OCI-LY7 (cell line): ENCODE measurements at regions not wholly inside any gene's neighbourhood (a gene's known extent, or its start where the extent isn't known, plus 50 kb on each side); places are given as distances from the start of the nearest gene placed in this dataset.
"Not testable (repeated sequence)": the region's sequence is repeated elsewhere in the genome, so short reads cannot be mapped to it uniquely, and the experiment has no call there.

Source experiments
- BruUV-seq: library from RNA; stranded (reverse); fragments of 400-500 nt; replicated peaks from 2 replicates; lab custom pipeline; 2021; lab: Mats Ljungman, UMichigan
- CTCF ChIA-PET: fragments of 300-600 bp; sonication (Branson Sonifier 250); formaldehyde crosslinking; loops from one replicate; lab custom pipeline; 2022; ENCODE audit warnings: antibody characterized with exemption; ENCODE audit not compliant: unreplicated experiment; lab: Charles Lee
- POLR2A ChIA-PET: fragments of 300-600 bp; sonication (Branson Sonifier 250); formaldehyde crosslinking; loops from one replicate; lab custom pipeline; 2022; ENCODE audit warnings: antibody characterized with exemption; lab: Charles Lee
- DNase-seq: peaks from one replicate; pipeline ENCODE4 v3.0.0-alpha.2; 2015; ENCODE audit warnings: low spot score
- H2AFZ ChIP-seq: fragments of 200-600 bp; sonication (generic), shearing (Covaris generic); 2 replicates; pipeline ENCODE4 v1.6.1; 2014; ENCODE audit warnings: mild to moderate bottlenecking, antibody characterized with exemption, low read length, moderate library complexity
- H3K27ac ChIP-seq: fragments of 200-600 bp; sonication (generic); 2 replicates; pipeline ENCODE4 v1.5.1; 2014; ENCODE audit warnings: mixed run types, low read depth, mild to moderate bottlenecking, moderate library complexity, low read length, inconsistent platforms; ENCODE audit not compliant: poor library complexity, severe bottlenecking
- H3K36me3 ChIP-seq: fragments of 200-600 bp; sonication (generic); 2 replicates; pipeline ENCODE4 v1.6.1; 2014; ENCODE audit warnings: mild to moderate bottlenecking, antibody characterized with exemption, low read length, moderate library complexity, mixed read lengths; ENCODE audit not compliant: insufficient read depth
- H3K4me1 ChIP-seq: fragments of 200-600 bp; sonication (generic); 2 replicates; pipeline ENCODE4 v1.5.1; 2014; ENCODE audit warnings: mild to moderate bottlenecking, low read length; ENCODE audit not compliant: insufficient read depth, poor library complexity, severe bottlenecking
- H3K4me2 ChIP-seq: fragments of 200-600 bp; sonication (generic); 2 replicates; pipeline ENCODE4 v1.6.1; 2014; ENCODE audit warnings: mild to moderate bottlenecking, low read length
- H3K4me3 ChIP-seq: fragments of 200-600 bp; sonication (generic); 2 replicates; pipeline ENCODE4 v1.5.1; 2014; ENCODE audit warnings: mild to moderate bottlenecking, low read depth, low read length; ENCODE audit not compliant: poor library complexity, severe bottlenecking
- H3K79me2 ChIP-seq: fragments of 200-600 bp; sonication (generic); 2 replicates; pipeline ENCODE4 v1.6.1; 2016; ENCODE audit warnings: low read depth, mild to moderate bottlenecking, low read length, moderate library complexity, mixed read lengths; ENCODE audit not compliant: insufficient read depth
- H3K9me2 ChIP-seq: fragments of 200-600 bp; sonication (generic); 2 replicates; pipeline ENCODE4 v1.6.1; 2016; ENCODE audit warnings: mild to moderate bottlenecking, low read length, mixed read lengths; ENCODE audit not compliant: insufficient read depth
- H3K9me3 ChIP-seq: fragments of 200-600 bp; sonication (generic); 2 replicates; pipeline ENCODE4 v1.6.1; 2014; ENCODE audit warnings: mild to moderate bottlenecking, mixed run types, low read length, mixed read lengths
- H4K20me1 ChIP-seq: fragments of 200-600 bp; sonication (generic); 2 replicates; pipeline ENCODE4 v1.6.1; 2014; ENCODE audit warnings: mild to moderate bottlenecking, antibody characterized with exemption, low read length, moderate library complexity, mixed read lengths; ENCODE audit not compliant: insufficient read depth
- CTCF ChIP-seq: fragments of 200-600 bp; sonication (generic); conservative IDR thresholded peaks from 2 replicates; pipeline ENCODE4 v1.5.1; 2014; ENCODE audit warnings: mild to moderate bottlenecking, antibody characterized with exemption, low read length, moderate library complexity, mixed read lengths
- EZH2phosphoT487 ChIP-seq: fragments of 200-600 bp; sonication (generic); IDR thresholded peaks from 2 replicates; pipeline ENCODE4 v1.6.1; 2018; ENCODE audit warnings: low read depth, borderline replicate concordance, mild to moderate bottlenecking, mixed run types, antibody characterized with exemption, low read length, moderate library complexity, mixed read lengths
- intact Hi-C: fragments of 100-400 bp; cut with micrococcal nuclease; formaldehyde crosslinking; loops from one replicate; pipeline ENCODE4 v1.10.0; 2022; ENCODE audit not compliant: unreplicated experiment

GRCh38 chrX:66815227-66815626, 176.3 kb upstream of the EDA2R start:
- Histone ChIP-seq H3K4me1 (no peaks in the 10 kb centered on the region), H3K4me3 (no peak overlapping the region), H2AFZ (no peak overlapping the region), H4K20me1 (no peaks in the 10 kb centered on the region), H3K9me2 (no peaks in the 10 kb centered on the region), H3K27ac (no peak overlapping the region), H3K4me2 (no peak overlapping the region), H3K9me3 (no peaks in the 10 kb centered on the region), H3K79me2 (no peaks in the 10 kb centered on the region), H3K36me3 (no peaks in the 10 kb centered on the region)
- DNase-seq: no peak
- ChIA-PET POLR2A (no interaction called here), CTCF (no interaction called here)
- no TSS peak for BruUV-seq
- no peak for TF ChIP-seq EZH2phosphoT487
- no peak for TF ChIP-seq CTCF
- intact Hi-C loops: no loop called here

GRCh38 chrX:66794514-66794913, 155.6 kb upstream of the EDA2R start:
- BruUV-seq, H3K9me3 ChIP-seq, H3K27ac ChIP-seq, H3K4me1 ChIP-seq, CTCF ChIA-PET, H3K9me2 ChIP-seq, H2AFZ ChIP-seq, H3K4me2 ChIP-seq, H3K4me3 ChIP-seq, H3K36me3 ChIP-seq, H3K79me2 ChIP-seq, POLR2A ChIA-PET, intact Hi-C loops, DNase-seq, H4K20me1 ChIP-seq: not testable (repeated sequence)

- Histone ChIP-seq H2AFZ (no peak overlapping the region), H3K27ac (no peak overlapping the region), H3K79me2 (no peaks in the 10 kb centered on the region), H3K9me2 (no peaks in the 10 kb centered on the region), H3K4me3 (no peak overlapping the region), H3K9me3 (no peaks in the 10 kb centered on the region), H3K4me2 (no peak overlapping the region), H3K4me1 (no peaks in the 10 kb centered on the region), H4K20me1 (no peaks in the 10 kb centered on the region), H3K36me3 (no peaks in the 10 kb centered on the region)
- no peak for TF ChIP-seq EZH2phosphoT487
- no peak for TF ChIP-seq CTCF
- no TSS peak for BruUV-seq
- ChIA-PET CTCF (no interaction called here), POLR2A (no interaction called here)
- no peak for DNase-seq
- intact Hi-C loops: no loop called here
Observed at GRCh38 chrX:66766318-66766717, 127.4 kb upstream of the EDA2R start.
